CD4-positive, alpha-beta T cell treated with Interleukin-15 for 4 hours (primary cell): ENCODE measurements at regions not wholly inside any gene's neighbourhood (a gene's known extent, or its start where the extent isn't known, plus 50 kb on each side); places are given as distances from the start of the nearest gene placed in this dataset.
"Not testable (repeated sequence)": the region's sequence is repeated elsewhere in the genome, so short reads cannot be mapped to it uniquely, and the experiment has no call there.

Experiments used
- DNase-seq: peaks from one replicate; pipeline ENCODE4 v3.0.0-alpha.2; 2020; ENCODE audit warnings: low spot score

DNA sequence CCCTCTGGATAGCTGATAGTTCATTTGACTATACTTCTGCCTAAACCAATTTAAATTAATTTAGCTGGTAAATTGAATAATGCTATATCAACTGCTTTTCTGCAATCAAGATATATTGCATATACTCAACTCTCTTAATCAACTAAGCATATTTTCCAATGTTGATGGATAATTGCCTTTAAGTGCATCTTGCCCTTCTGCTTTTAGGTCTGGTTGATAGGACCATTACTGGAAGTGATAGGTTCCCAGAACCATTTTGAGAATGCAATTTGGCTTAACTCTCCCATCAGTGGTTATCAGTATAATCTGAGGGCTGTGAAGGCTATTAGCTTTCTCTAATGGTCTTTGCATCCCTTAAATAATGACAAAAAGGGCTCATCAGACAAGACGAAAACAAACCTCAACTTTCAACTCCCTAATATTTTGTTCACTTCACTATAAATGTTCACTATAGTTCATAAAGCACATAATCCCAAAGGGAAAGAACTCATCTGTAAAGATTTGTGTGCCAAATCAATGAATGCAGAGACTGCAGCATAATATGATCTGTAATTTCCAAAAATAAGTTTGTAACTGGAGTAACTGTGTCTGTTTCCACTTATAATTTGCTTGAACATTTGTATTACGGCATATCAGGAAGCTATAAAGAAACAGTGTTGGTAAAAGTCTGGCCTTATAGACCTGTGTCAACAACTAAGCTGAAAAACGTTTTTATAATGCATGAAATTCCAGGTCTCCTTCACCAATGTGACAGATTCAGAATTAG is 273.6 kb downstream of the FBXO8 start:
- DNase-seq, result no peak

DNA sequence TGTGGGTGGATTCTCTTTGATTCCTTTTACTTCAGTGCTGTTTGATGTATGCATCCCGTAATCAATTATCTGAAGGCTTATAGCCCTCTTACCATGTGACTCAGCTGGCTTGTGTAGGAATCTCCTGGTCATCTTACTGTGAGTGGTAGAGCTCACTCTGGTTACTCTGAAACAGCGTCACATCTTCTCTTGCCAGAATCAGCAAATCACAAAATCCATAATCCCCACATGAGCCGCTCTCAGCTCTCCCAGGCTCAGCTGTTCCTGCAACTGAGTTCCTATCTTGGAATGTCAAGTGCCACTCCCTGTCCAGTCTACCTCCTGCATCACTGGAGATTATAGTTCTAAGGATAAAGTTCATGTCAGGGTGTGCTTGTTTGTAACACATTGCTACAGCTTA is 278.0 kb downstream of the FBXO8 start:
- no peak for DNase-seq

DNA sequence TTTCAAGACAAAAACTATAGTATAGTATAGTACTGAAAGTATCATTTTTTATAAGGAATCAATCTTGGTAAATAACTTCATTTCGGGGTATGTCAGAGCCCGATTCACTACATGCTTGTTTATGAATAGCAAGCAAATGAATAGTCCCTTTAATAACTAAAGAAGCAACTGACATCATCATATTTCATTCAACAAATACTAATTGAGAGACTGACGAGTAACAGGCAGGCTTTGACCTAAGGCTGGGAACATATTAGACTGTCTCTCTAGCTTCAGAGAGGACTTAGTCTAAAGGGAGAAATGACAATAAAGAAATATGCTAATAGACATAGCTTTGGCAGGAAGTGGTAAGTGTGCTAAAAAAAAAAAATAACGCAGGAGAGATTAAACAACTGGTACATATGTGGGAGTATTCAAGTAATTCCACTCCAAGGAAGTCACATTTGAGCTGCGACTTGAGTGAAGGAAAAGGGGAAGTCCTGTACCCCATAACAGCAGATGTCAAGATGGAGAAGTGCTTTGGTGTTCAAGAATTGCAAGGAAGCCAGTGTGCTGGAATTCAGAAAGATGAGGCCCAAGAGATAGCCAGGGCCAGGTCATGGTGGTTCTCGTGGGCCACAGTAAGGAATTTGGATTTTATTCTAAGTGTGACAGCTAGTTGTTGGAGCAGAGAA is 284.9 kb downstream of the FBXO8 start:
- no peak for DNase-seq

DNA sequence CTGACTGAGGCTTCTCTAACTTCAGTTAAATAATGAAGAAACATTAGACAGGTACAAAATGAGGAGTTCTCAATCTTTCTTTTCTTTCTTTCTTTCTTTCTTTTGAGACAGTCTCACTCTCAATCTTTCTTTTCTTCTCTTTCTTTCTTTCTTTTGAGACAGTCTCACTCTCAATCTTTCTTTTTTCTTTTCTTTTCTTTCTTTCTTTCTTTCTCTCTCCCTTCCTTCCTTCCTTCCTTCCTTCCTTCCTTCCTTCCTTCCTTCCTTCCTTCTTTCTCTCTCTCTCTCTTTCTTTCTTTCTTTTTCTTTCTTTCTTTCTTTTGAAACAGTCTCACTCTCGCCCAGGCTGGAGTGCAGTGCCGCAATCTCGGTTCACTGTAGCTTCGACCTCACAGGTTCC is 287.7 kb downstream of the FBXO8 start:
- DNase-seq, result not testable (repeated sequence)

DNA sequence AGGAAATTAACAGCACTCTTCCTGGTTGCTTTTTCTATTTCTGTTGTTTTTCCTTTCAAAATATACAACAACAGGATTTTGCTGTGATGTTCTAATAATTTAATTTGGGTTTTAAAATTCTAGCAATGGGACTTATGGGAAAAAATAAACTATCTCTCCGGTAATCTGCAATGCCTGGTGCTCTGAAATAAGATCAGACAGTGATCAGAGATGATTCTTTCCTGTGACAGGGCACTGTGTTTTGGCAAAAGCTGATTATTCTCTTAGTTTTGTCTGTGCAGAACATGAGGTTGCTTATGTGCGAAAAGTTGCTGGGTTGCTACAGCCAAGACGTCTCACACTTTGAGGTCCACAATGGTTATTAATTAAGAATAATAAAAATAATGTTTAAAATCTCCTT is 291.7 kb downstream of the FBXO8 start:
- DNase-seq, result no peak

DNA sequence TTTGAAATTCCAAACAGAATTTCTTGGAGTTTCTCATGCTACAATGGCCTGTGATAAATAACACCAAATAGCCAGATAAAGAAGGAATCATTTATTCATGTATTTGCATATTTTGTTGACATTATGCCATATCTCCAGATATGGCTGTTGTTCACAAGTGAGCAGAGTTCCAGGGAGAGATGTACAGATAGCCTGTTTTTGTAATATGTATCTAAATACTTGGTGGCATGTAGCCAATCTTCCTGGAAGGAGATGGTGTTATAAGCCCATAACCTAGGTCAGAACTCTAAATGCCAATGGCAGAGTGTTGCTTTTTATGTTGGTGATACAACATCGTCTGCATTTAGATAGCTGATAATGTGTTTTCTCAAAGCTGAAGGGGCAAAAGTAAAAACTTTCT is 292.2 kb downstream of the FBXO8 start:
- no peak for DNase-seq

DNA sequence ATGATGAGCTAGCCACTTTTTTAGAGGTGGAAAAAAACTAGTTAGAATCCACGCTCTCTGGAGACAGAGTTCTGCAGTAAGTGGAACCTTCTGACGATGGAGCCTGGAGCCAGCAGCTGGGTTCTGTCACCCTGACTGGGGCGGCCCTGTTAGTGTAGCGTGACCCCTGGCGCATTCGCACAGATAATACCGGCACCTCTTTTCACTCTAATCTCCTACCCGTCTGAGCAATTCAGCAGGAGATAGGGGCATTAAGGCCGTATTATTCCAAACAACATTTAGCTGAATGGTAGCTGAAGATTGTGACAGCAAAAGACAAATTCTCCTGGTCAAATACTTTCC is 292.6 kb downstream of the FBXO8 start:
- DNase-seq, result no peak

DNA sequence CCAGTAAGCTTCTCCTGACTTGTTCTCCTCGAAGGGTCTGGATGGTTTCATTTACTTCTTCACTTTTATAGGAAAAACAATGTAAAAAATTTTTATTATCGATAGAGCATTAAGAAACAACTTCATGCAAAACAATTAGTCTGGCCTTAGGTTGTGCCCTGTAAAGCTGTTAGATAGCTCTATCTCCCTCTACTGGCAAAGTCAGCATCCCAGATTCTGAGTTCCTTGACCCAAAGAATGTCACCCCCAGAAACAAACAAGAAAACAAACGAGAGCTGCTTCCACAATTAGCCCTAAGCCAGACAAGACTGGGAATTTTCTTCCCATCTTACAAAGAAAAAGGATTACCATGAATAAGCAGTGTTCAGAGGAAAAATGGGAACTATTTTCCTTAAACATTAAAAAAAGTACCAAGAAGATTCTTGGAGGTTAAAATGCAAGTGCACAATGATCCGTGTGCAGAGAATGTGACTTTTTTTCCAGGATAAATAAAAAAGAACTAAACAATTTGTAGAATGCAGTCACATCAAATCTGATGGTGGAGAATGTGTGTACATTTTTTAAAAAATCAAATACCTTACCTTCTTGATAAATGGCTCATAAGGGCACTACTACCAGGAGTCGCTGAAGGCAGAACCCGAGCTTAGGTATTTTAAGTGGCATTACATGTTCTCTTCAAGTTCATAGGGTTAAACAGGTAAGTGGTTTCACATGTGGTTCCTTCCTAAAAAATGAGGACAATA is 293.2 kb downstream of the FBXO8 start:
- no peak for DNase-seq

DNA sequence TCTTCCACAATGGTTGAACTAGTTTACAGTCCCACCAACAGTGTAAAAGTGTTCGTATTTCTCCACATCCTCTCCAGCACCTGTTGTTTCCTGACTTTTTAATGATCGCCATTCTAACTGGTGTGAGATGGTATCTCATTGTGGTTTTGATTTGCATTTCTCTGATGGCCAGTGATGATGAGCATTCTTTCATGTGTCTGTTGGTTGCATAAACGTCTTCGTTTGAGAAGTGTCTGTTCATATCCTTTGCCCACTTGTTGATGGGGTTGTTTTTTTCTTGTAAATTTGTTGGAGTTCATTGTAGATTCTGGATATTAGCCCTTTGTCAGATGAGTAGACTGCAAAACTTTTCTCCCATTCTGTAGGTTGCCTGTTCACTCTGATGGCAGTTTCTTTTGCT is 319.9 kb downstream of the FBXO8 start:
- DNase-seq, result not testable (repeated sequence)

DNA sequence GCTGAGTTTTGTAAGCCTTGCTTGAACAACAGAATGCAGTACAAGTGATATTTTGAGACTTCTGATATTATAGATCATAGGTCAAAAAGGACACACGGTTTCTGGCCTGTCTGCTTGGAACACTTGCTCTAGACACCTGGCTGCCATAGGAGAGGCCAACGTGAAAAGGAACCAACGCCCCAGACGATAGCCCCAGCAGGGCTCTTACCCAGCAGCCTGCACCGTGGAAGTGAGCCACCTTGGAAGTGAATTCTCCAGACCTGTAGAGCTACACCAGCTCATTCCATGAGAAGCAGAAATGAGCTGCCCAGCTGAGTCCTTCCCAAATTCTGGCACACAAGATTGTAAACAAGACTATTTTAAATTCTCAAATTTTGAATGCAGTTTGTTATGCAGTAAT is 323.1 kb downstream of the FBXO8 start:
- no peak for DNase-seq

DNA sequence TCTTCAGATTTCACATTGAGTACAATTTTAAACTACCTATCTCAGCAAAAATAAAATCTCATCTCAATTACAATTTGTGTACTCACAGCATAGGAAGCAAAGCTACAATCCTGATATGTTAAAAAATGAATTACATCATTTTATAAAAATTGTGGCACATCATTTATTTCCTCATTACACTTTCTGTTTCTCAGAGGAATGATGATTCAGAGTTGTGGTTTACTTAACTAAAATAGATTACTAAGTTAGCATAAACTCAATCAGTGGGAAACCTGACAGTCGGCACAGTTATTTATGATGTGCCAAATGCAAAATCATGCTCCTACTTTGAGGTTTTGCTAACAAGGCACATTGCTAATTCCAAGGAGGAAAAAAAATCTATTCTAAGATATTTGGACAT is 325.0 kb downstream of the FBXO8 start:
- DNase-seq, result no peak

DNA sequence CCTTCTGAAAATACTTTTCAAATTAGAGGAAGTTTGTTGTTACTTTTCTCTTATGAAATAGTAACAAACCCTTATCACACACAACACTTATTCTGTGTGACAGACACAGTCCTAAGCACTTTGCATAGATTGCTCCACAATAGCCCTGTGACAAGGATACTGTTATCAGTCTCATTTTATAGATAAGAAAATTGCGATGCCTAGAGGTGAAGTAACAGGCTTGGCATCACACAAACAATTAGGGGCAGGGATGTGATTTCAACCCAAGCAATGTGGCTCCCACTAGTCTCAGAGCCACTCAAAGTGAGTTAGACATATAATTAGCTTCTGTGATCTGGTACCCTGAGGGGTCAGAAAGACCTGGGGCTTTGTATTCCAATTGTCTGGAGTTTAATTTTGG is 339.9 kb downstream of the FBXO8 start:
- no peak for DNase-seq

DNA sequence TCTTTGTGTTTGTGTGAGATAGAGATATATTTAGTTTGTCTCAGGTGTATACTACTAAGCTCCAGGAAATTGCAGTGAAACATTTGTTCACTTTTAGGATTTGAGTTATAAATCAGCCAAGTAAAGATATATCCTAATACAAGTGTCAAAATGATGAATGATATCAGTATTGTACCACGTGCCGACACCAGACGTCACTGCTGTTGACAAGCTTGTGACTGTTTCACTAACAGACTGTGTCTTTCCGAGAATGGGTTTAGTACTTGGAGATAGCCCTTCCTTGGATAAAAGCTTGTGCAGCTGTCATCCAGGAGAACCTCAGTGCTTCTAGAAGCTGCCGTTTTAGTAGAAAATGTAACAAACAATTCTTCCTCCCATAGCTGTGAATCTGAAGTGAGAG is 343.3 kb downstream of the FBXO8 start:
- no peak for DNase-seq

DNA sequence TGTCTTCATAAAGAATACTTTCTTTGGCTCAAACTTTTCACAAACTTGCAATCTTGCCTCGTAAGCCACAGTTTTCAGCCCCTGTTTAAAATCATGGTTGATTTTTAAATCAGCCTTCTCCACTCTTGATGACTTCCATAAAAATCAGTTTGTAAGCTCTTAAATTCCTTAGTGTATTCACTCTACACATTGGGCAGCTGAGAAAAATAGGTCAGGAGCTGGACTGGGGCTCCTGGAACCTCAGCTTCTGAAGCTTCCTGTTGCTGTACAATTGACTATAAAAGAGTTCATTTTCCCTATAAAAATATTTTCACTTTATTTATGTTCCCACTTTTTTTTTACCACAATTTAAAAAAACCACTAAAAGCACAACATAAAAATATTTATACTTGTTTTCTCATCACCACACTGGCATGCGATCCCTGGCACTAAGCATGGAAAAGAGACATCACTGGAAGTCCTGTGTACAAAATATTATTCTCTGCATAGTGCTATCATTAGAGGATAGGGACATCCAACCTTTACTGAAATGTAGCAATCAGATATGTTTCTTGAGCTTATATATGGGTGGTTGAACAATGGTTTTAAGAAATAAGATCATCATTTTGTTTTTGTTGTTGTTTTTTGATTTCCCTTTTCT is 345.7 kb downstream of the FBXO8 start:
- DNase-seq, result no peak

DNA sequence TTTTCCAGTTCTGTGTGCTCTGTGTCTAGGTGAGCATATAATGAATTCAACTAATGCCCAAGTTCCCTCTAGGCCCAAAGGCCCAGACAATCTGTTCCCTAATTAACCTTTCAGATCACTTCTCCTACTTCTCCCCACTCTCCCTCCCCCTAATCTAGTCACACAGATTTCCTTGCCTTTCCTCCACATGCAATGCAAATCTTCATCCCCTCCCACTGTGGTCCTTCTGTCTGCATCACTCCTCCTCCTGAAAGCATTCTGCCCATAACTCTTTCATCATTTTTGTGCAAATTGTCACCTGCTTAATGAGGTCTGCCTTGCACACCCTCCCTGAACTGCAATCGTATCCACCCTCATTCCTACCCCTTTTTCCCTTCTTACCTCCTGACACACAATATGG is 346.6 kb downstream of the FBXO8 start:
- no peak for DNase-seq

DNA sequence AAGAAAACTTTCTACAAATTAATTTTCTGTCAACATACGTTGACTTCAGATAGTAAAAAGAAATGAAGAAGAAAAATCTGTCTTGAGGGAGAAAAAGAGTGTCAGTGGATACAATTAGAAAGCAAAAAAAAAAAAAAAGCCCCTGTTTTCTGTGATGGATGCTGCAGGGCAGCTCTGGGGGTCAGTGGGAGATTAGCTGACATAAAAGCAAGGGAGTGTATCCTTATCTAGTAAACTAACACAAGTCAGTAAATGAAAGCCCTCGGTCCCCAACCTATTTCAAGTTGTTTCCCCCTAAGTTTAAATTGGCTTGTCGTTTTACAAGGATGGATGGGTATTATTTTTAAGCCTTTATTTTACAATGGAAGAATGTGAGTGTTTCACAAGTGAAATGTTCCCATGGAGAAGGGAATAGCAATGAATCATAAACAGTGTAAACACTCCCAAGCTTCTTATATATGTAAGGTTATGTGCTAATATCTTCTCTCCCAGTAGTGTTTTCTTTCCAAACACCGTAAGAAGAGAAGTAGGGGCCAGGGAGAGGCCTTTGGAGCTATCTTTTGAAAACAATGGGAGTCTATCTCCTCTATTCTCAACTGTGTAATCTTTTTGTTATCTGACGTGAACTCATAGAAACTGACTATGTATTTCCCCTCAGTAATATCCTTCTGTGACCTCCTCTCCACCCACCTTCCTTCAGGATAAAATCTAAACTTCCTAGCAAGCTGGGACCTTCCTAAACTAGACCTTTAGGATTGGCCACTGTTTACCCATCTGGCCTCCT is 347.7 kb downstream of the FBXO8 start:
- DNase-seq, result no peak

DNA sequence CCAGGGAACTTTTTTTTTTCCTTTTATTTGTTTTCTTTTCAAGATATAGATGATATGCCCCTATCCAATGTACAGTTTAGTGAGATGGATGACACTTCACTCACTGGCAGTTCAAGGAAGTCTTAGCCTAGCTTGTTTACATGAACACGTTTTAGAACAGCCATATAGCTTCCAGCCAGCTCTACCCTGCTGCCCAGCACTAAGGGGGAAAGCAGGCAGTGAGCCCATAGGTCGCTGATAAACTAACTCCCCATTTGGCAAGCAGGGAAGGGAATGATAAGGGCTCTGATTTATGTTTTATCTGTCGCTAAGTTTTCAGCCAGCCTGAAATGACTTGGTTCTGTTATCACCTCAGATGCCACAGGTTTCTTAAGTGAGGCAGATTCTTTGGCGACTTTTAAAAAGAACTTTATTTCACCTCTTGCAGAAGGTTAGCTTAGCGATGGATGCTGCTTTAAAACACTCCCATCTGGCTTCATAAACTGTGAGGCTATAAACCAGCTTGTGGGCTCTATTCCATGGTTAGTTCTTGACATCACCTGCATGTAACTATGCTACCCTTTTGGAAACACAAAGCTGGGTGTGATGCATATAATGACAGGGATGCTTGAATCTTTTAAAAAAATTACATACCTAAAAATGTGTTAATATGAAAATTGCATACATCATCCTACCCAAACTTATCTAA is 348.4 kb downstream of the FBXO8 start:
- DNase-seq, result no peak

DNA sequence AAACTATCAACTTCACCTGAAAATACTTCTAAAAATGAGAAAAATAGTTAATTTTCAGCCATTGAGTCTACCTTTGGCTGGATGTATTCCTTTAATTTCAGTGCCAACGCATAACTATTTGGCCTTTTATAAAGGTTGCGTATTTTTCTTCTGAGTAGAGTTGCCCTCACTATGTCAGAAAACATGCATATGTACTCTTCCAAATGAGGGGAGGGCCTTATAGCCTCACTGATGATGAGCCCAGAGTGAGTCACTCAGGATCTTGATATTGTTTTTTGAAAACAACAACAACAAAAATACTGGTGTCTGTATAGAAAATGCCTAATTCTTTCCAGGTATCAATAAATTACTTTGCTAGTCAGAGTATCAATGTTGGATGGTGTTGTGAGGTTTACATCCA is 349.3 kb downstream of the FBXO8 start:
- no peak for DNase-seq

DNA sequence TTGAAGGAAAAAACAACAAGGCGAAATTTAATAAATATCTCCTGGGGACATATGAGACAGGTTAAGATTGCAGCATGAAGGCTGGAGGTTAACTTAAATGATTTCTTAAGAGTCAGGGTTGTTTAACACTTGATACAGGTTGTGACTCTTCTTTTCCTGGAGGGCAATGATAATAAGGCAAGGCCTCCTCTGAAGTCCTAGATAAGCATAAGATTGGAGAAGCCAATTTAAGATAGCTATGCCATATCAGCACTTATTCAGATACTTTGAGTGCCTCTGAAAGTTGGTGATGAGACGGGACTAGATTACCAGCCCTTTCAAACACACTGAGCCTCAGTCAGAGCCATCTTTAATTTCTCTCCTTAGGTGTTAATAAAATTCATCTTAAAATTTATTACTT is 350.8 kb downstream of the FBXO8 start:
- DNase-seq, result no peak

DNA sequence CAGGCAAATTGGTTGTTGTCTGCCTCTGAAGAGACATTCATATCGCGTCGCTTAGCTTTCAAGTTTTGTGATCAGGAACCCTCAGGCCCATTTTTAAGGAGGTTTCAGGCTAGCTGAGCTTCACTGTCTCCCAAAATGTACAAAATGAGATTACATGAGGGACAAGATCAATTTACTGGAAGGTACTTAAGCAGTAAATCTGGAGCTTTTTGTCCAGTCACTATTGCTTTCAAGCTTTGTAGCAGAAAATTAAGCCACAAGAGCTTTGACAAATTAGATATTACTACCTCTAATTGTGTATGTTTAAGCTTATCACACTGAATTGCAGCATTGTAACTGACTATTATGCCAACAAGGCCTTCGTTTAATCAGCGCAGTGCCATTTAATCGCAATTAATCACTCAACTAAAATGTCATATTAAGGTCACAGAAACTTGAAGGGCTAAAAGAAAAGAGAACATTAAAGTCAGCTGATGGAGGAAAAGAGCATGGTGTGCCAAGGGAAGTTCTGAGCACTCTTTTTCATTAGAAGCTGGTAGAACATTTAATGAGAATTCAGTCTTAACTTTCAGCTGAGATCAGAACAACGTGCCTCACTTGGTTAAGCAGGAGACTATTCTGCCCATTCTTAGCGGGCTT is 353.0 kb downstream of the FBXO8 start:
- no peak for DNase-seq

DNA sequence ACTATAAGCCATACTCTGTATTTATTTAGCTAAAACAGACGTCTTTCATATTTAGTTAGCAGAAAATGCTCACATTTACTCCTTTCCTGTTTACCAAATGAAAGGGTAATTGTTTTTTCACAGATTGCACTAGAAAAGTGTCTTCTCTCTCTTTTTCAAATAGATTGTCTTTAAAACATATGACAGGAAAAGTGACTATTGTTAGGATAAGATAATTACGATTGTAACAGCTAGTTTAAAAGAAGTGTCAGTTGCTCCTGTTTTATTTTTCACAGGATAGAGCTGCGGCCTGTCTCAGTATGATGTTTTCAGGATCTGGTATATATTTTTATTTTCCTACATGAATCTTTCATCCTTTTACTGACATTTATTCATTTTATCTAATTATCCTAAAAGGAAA is 353.5 kb downstream of the FBXO8 start:
- no peak for DNase-seq
